Esophagus squamous epithelium (tissue), 4 donors: ENCODE measurements at regions not wholly inside any gene's neighbourhood (a gene's known extent, or its start where the extent isn't known, plus 50 kb on each side); places are given as distances from the start of the nearest gene placed in this dataset.

Experiments used
- CTCF ChIP-seq, 6 experiments: fragments of 450-650 bp in 4 of 6; fragments of 200-600 bp in 2 of 6; sonication (generic) in 2 of 6; IDR thresholded peaks; one replicate each; pipeline ENCODE4 v1.5.1; 2016 to 2019; ENCODE audit warnings: antibody characterized with exemption in 6 of 6, mild to moderate bottlenecking in 4 of 6, moderate library complexity in 4 of 6
- POLR2A ChIP-seq, 4 donors: fragments of 450-650 bp; IDR thresholded peaks; one replicate each; pipeline ENCODE4 v1.6.1; 2017; ENCODE audit warnings: antibody characterized with exemption in 4 of 4, mild to moderate bottlenecking in 4 of 4, moderate library complexity in 3 of 4

- TF ChIP-seq POLR2A (IDR thresholded peaks at IDR 0.05): no peak
- TF ChIP-seq CTCF (IDR thresholded peaks at IDR 0.05): no peak
Measured at GRCh38 chr15:69735121-69735520, 282.5 kb downstream of the RPLP1 start.
